Activated CD4-positive, alpha-beta T cell treated with anti-CD3 and anti-CD28 coated beads for 48 hours (primary cell): ENCODE measurements at regions not wholly inside any gene's neighbourhood (a gene's known extent, or its start where the extent isn't known, plus 50 kb on each side); places are given as distances from the start of the nearest gene placed in this dataset.
"Not testable (repeated sequence)": the region's sequence is repeated elsewhere in the genome, so short reads cannot be mapped to it uniquely, and the experiment has no call there.

Experiments
- DNase-seq: peaks from one replicate; pipeline ENCODE4 v3.0.0-alpha.2; 2020

DNA sequence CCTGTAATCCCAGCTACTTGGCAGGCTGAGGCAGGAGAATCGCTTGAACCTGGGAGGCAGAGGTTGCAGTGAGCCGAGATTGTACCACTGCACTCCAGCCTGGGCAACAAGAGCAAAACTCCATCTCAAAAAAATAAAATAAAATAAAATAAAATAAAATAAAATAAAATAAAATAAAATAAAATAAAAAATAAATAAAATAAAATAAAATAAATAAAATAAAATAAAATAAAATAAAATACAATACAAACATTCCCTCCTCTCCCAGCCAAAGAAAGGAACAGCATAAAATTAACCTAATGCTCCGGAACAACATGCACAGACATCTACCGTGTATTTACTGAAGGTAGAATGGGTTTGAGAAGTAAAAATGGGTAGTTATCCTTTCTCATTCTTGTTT, 521.9 kb upstream of the FAM174A start:
- not testable (repeated sequence) for DNase-seq

DNA sequence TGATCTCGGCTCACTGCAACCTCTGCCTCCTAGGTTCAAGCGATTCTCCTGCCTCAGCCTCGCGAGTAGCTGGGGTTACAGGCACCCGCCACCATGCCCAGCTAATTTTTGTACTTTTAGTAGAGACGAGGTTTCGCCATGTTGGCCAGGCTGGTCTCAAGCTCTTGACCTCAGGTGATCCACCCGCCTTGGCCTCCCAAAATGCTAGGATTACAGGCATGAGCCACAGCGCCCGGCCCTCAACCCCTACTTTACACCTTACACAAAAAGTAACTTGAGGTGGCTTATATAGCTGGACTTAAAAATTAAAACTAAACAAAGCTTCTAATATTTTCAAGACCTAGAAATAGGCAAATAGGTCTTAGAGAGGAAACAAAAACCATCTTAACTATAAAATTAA, 524.0 kb upstream of the FAM174A start:
- not testable (repeated sequence) for DNase-seq

DNA sequence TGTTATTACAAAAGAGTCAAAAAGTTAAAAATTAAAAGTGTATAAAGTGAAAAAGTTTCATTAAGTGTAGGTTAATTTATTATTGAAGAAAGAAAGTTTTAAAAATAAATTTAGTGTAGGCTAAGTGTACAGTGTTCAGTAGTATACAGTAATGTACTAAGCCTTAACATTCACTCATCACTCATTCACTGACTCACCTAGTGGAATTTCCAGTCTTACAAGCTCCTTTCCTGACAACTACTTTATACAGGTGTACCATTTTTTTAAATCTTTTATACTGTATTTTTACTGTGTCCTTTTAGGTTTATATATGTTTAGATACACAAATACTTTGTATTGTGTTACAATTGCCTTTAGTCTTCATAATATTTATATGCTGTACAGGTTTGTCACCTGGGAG, 530.2 kb upstream of the FAM174A start:
- no peak for DNase-seq

DNA sequence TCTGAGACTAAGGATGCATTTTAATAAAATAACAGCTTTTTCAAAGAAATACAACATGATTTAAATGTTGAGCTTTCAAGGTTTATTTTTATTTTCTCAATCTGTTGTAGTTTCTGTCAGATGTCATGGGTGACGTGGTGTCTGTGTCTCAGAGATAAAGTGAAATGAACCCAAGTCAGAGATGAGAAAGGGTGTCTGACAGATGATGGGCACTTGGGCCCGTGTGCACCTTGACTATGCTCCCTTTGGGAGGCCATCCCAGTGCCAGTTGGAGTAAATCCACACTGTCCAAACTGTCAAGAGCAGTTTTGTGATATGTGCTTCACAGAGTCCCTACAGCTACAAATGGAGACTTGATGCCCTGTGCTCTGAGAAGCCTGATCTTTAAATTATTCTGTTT, 536.9 kb upstream of the FAM174A start:
- DNase-seq, result no peak

DNA sequence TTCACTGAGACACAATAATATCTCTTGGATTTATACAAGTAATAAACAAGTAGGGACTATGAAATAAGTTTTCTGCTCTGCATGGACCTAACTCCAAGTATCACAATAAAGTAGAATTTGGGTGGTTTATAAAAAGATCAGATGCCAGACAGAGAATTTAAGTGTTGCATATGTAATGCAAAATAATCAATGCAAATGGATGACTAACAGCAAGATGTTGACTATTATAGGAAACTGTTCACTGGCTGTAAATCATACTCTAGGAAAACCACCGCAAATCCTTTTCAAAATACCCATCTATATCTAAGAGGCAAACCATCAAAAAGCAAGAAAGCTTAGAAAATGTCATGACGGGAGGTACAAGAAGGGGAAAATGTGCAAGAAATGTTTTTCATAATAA, 539.8 kb upstream of the FAM174A start:
- DNase-seq, result no peak

DNA sequence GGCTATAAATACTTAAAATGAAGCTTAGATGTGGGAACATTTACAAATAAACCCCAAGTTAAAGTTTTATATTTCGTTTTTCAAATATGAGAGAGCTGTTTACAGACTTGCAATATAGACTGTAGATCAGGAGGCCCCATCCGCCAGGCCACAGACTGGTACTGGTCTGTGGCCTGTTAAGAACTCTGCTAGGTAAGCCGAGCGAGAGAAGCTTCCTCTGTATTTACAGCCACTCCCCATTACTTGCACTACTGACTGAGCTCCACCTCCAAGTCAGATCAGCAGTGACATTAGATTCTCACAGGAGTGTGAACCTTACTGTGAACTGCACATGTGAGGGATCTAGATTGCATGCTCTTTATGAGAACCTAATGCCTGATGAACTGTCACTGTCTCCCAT, 561.4 kb upstream of the FAM174A start:
- no peak for DNase-seq

DNA sequence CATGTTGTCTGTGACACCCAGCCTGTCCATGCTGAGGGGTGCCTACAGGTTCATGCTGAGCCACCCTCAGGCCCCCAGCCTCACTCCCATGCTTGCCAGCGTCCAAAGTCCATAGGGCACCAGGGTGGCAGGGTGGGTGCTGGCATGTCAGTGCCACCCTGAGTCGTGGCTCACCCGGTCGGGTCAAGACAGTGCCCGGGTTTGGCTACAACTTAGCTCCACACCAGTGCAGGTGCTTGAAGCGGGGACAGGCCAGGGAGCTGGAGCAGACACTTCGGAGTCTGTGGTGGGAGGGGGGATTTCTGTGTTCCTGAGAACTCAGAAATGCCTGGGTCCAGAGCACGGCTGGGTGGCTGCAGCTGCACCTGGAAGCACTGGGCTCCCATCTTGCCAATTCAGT, 579.2 kb upstream of the FAM174A start:
- no peak for DNase-seq

DNA sequence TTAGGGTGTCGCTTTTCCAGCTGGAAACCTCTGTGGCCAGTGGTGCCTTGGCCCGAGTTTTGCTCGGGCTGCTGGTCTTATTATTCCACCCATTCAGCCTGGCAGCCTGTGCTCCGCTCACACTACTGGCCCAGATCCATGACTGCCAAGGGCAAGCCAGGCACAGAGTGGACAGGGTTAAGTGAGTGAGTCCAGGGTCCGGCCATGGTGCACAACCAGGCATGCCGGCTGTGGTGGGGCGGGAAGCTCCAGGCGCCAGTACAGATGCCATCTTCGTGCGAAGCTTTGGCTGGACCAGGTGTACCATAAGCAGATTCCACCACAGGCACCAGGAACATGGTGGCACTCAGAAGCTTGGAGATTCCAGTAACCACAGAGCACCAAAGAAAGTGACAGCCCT, 580.2 kb upstream of the FAM174A start:
- DNase-seq, result no peak

DNA sequence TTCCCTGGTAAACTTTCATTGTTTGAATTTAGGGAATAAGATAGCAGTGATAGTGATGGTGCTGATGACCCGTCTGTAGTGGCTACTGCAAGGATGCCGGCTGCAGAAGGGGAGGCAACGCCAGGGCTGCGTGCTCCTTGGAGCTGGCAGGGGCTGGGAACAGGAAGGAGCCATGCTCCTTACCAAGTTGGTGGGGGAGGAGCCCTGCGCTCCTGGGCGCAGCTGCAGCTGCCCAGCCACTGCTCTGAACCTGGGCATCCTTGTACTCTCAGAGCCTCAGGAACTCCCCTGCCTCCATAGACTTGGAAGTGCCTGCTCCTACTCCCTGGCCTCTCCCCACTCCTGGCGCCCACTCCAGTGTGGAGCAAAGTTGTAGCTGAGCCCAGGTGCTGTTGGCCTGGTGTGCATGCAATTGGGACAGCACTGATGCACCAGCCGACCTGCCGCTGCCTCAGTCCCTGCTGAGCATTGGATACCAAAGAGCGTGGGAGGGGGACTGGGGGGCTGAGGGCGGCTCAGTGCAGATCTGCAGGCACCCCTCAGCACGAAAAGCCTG, 585.1 kb upstream of the FAM174A start:
- no peak for DNase-seq

DNA sequence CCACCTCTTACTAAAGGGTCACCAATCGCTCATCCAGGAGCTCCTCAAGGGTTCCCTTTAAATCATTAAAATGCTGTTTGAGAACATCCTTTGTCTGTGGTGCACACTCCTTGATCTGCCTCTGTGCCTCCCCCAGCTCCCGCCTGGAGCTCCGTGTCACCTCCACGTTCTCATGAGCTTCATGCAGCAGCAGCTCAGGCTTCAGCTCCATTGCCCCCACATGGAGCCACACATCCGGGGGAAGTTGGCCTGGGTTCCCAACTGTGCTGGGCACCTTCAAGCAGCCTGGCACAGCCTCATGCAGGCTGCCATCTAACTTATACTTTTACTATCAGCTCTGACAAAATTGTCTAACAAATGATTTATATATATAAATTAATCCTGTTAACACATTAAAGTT, 585.8 kb upstream of the FAM174A start:
- DNase-seq, result no peak

DNA sequence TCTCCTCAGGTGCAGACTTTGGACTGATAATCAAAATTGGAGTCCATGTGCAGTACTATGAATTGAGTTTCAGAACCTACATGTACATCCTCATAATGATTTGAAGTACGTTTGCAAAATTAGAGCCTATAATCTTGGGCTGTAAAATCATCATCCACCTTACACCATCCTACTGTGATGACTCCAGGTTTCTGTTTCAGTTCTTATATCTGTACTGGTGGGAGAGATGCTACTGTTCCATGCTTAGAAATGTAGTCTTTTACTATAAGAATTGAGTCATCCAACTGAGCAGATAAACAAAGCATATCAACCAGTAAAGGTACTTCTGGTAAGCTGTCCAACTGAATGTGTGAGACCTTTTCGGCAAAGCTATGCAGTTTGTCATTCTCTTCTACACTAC, 586.3 kb upstream of the FAM174A start:
- DNase-seq, result no peak

DNA sequence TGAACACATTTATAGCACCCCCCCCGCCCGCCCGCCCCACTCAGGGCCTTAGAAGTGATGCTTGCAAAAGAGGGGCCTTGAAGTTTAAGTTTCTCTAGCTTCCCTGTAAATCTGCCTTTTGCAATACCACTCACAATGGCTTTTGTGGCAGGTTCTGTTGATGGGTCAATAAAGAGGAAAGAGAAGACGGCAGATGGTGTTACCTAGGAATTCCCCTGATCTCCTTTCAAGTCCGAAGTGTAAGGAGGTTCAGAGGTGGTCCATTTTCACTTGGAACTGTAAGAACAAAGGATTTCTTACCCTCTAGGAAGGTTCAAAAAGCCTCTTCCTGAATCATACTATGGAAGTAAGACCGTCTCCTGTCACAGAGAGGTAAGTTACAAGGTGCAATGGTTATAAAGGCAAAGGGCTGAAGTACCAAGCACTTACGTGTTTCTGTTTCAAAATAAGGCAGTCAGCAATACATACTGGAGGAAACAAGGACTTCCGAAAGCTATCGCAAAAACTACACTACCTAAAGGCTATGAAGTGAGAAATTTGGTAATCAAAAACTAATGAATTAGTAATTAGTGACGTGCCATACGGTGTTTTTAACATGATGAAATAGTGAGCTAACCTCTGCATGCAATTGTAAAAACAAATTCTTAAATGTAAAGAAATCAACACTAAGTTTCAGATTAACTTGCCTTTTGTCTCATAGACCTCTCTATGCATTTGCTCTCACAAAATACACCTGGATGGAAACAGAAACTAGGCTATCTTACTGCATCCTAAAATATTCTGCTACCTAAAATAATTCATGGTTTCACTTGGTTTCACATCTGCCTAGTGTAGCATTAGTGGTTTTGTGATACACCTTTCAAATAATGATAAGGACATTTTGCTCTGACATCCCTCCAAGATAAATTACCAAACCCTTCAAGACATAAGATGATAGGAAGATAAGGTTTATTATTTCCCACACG, 589.4 kb upstream of the FAM174A start:
- DNase-seq, result no peak

DNA sequence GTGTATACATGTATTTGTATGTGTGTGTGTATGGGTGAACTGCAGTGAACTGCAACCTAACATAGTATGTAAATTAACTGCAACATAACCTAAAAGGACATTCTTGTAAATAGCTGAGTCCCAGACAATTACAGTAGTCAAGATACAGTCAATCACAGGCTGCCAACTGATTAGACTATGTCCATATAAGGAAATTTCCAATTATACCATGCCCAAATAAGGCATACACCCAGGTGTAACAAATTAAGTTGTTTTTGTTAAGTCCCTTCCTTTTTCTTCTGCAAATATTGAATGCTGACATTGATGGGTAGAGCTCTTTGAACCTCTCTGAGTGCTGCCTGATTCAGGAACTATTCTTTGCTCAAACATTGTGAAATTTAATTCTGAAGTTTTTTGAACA, 594.6 kb upstream of the FAM174A start:
- no peak for DNase-seq

DNA sequence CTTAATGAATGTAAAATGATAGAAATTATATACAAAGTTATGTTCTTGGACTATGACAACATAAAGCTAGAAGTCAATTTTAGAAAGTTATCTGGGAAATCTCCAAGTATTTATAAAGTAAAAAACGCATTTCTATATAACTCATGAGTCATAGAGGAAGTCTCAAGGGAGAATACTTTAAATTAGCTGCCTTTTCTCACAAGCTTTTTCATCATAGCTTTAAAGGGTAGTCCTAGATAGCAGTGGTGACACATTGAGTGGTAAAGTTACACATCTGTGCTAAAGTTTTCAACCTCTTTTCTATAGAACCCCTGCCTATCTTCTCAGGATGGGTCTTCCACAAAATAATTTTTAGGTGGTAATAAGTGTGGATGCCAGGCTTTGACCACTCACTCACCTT, 598.3 kb upstream of the FAM174A start:
- DNase-seq, result no peak

DNA sequence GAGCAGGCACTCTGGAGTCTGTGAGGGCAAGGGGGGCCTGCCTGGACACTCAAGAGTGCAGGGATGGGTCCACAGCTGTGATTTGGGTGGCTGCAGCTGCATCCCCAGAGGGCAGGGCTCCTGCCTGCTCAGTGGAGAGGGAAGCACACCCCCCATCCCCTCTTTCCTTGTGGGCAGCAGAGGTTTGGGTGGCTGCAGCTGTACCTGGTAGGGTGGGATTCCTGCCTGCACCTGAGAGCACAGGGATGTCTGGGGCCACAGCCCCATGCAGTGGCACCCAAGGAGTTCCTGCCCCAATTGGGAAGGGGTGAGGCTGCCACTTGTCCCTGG, 605.4 kb upstream of the FAM174A start:
- no peak for DNase-seq

DNA sequence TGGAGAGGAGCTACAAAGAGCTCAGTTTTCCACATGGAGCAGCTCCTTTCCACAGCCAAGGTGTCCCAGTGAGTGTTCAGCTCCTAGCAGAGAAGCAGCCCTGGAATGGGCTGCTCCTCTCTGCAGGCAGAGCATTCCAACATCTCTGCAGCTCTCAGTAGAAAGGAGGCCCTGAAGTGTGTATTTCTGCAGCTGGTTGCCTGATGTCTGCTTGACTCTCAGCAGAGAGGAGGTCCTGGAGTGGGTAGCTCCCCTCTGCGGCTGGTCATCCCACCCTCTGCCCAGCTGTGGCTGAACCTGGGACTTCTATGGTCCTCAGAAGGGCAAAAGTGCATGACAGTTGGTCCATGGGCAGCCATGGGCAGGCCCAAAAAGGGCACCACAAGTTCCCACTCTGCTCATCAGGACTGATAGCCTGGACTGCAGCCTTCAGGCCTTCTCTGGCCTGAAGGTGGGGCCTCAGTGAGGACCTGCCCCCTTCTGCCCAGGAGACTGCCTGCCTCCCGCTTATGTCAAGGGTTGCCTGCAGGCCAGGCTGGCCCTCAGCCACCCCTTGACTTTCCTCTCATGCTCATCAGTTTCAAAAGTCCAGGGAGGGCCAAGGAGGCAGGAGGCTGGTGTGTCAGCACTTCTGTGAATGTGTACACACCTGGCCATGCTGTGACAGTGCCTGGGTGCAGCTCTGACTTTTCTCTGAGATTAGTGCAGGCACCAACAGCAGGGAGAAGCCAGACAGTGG, 605.9 kb upstream of the FAM174A start:
- no peak for DNase-seq

DNA sequence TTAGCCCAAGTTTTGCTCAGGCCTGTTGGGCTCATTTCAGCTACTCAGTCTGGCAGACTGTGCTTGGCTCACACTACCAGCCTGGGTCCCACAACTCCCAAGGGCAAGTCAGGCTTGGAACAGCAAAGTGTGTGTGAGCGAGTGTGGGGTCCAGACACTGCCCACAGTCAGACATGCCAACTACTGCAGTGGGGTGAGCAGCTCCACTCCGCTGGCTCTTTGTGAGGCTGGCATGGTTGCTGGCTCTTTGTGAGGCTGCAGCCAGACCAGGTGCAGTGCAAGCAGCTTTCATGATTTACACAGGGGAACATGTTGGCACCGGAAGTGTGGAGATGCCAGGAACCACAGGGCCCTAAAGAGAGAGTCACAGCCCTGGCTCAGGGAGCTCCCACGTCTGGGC, 606.7 kb upstream of the FAM174A start:
- no peak for DNase-seq

DNA sequence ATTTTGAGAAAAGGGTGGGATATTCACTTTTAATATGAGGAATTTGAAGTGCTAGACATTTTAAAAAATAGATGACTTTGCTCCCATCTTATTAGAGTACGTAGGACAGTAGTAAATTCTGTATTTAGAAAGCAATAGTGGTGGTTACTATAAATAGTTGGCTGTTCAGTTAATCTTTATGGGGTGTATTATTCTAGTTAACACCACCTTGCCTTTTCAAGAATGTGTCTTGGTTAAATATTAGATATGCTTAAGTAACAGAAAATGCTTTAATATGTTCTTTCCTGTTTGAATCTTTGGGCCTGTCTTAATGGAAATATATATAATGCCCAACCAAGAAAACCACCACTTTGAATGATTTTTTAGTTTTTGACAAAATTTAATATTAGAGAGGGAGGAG, 608.7 kb upstream of the FAM174A start:
- DNase-seq, result no peak

DNA sequence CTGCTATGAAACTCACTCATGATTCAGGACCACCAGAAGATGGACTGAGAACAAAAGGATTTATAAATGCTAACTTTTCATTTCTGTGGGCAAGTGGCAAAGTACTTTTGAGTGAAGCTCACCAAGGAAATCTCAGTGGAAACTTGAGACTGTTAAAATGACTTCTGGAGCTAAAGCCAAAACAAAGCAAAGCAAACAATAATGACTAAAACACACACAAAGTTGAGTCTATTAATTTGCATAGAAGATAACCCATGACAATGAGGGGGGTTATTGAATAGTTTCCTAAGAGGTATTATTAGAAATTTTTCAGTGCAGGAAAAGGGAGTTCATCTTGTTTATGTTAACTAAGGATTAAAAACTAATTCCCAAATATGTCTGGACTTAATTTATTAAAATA, 612.8 kb upstream of the FAM174A start:
- DNase-seq, result no peak

DNA sequence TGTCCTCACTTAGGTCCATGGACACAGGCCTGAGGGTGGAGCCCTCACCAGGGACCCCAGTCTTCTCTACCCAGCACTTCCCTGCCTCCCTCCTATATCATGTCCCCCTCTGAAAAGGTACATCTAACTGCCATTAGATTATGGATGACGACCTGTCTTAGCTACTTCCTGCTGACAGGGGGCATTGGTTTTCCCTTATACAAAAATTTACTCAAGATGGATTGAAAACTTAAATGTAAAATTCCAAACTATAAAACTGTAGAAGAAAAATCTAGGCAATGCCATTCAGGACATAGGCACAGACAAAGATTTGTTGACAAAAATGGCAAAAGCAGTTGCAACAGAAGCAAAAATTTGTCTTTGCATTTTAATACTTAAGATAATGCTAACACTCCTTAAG, 623.2 kb upstream of the FAM174A start:
- no peak for DNase-seq

DNA sequence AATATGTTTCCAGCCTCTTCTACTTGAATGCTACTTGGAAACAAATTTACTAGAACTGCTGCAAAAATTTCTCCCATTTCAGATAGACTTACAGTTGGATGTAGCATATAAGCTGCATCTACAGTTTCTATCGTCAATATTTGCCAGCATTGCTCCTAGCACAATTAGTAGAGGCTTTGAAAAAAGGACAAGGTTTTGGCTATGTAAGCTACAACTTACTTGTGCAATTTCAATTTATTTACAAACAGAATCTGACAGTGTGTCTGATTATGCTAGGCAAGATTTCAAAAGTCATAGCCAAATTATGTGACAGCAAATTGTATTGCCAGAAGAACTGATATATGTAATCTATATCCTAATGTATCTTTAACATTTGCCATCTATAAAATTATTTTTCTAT, 628.4 kb upstream of the FAM174A start:
- DNase-seq, result no peak

DNA sequence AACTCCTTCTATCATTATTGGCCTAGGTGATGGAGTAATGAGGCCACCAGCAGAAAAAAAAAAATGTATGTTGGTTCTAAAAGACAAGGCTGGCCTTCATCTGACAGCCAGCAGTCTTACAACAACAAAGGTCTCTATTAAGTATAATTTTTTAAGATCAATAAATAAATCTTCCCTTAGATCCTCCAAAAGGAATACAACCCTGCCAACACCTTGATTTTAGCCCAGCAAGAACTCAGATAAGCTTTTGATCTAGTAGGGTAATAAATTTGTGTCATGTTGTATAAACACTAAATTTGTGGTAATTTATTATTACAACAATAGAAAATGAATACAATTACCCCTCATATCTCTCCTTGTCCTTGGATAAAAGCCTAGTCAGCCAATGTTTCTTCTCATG, 633.2 kb upstream of the FAM174A start:
- no peak for DNase-seq

DNA sequence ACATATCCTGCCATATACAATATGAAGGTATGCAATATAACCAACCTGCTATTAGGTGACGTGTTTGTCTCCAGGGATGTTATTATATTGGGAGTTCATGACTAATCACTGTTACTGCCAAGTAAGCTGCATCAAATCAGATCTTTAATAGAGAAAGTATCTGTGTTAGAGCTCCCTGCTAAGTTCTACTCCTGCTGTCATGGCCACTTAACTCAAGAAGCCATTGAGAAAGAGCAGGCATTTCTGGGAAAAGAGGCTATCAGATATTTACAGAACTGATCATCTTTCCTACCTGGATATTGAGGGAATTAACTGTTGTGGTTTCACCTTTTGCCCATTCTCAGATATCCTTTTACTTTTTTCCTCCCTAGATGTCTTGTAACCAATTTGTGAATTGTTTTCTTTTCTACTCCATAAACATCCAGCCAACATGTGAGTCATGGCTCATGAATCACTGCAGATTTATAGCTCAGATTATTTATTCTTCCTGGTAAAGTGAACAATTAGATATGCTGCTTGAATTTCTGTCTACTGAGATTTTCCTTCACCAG, 634.8 kb upstream of the FAM174A start:
- no peak for DNase-seq
